HepG2 (cell line): ENCODE measurements at regions not wholly inside any gene's neighbourhood (a gene's known extent, or its start where the extent isn't known, plus 50 kb on each side); places are given as distances from the start of the nearest gene placed in this dataset.

Source experiments
- ATAC-seq: fragments of 200-7000 bp; cut with Tn5 transposase; 3 replicates; pipeline ENCODE4 v1.9.1; 2020; ENCODE audit warnings: mild to moderate bottlenecking, moderate library complexity
- BruUV-seq: library from RNA; stranded (reverse); fragments of 400-500 nt; replicated peaks from 2 replicates; lab custom pipeline; 2021; lab: Mats Ljungman, UMichigan
- CTCF ChIA-PET: fragments of 300-600 bp; formaldehyde crosslinking; extraction: SDS; loops from one replicate; lab custom pipeline; 2021; ENCODE audit warnings: low total read pairs, inconsistent platforms, low intra/inter-chr PET ratio; lab: Yijun Ruan, JAX
- POLR2A ChIA-PET: fragments of 350-600 bp; sonication (Branson Sonifier 250); formaldehyde crosslinking; loops from one replicate; lab custom pipeline; 2020; ENCODE audit warnings: antibody characterized with exemption, inconsistent platforms; lab: Yijun Ruan, JAX
- DNase-seq: peaks from one replicate; pipeline ENCODE4 v3.0.0-alpha.2; 2015; ENCODE audit warnings: low spot score
- FAIRE-seq: peaks from 3 replicates; lab custom pipeline; 2011; peaks lifted over from hg19 to GRCh38; lab: Jason Lieb, UNC
- H2AFZ ChIP-seq: one replicate; pipeline ENCODE4 v1.6.1; 2011; ENCODE audit warnings: low read length, inconsistent platforms
- H3K27ac ChIP-seq: fragments of 300-600 bp; 3 replicates; pipeline ENCODE4 v1.8.0; 2011; ENCODE audit warnings: mixed run types, mild to moderate bottlenecking, mixed read lengths, low read length, inconsistent platforms; ENCODE audit not compliant: insufficient read depth; ENCODE audit errors: extremely low read length
- H3K27me3 ChIP-seq, 2 experiments: fragments of 200-600 bp in 1 of 2; 2 replicates in 1 of 2; 3 replicates in 1 of 2; pipeline versions ENCODE4 v1.6.0 to v1.8.0; 2011; ENCODE audit warnings: low read length in 2 of 2, mild to moderate bottlenecking in 2 of 2, moderate library complexity in 2 of 2, inconsistent platforms in 1 of 2; ENCODE audit not compliant: insufficient read depth in 2 of 2, control insufficient read depth in 1 of 2
- H3K36me3 ChIP-seq, 2 experiments: fragments of 200-600 bp in 1 of 2; replicated peaks in 1 of 2; 2 replicates in 1 of 2; 3 replicates in 1 of 2; pipeline versions ENCODE4 v1.5.1 to v1.8.0; 2011; ENCODE audit warnings: low read length in 2 of 2, inconsistent platforms in 1 of 2; ENCODE audit not compliant: insufficient read depth in 2 of 2, control insufficient read depth in 1 of 2
- H3K4me1 ChIP-seq: 2 replicates; pipeline ENCODE4 v1.5.1; 2012; ENCODE audit warnings: low read length, inconsistent platforms; ENCODE audit not compliant: insufficient read depth
- H3K4me2 ChIP-seq: 2 replicates; pipeline ENCODE4 v1.6.0; 2011; ENCODE audit warnings: low read depth, low read length, inconsistent platforms
- H3K4me3 ChIP-seq, 3 experiments: fragments of 200-600 bp in 1 of 3; sonication (generic), shearing (Covaris generic) in 1 of 3; replicated peaks in 1 of 3; 2 replicates each; pipeline ENCODE4 v1.5.1; 2011 to 2016; ENCODE audit warnings: low read length in 3 of 3, inconsistent platforms in 2 of 3, low read depth in 2 of 3, mild to moderate bottlenecking in 2 of 3, control low read depth in 1 of 3, mixed read lengths in 1 of 3; ENCODE audit not compliant: insufficient read depth in 1 of 3
- H3K79me2 ChIP-seq: one replicate; pipeline ENCODE4 v1.6.1; 2011; ENCODE audit warnings: low read length, inconsistent platforms; ENCODE audit not compliant: insufficient read depth
- H3K9ac ChIP-seq: 2 replicates; pipeline ENCODE4 v1.6.0; 2011; ENCODE audit warnings: mild to moderate bottlenecking, low read depth, low read length, inconsistent platforms; ENCODE audit not compliant: insufficient read depth
- H3K9me3 ChIP-seq: 2 replicates; pipeline ENCODE4 v1.5.1; 2012; ENCODE audit warnings: mild to moderate bottlenecking, low read length
- H4K20me1 ChIP-seq: 2 replicates; pipeline ENCODE4 v1.6.0; 2011; ENCODE audit warnings: inconsistent platforms, mild to moderate bottlenecking, low read length, moderate library complexity; ENCODE audit not compliant: insufficient read depth
- ELF3 ChIP-seq: IDR thresholded peaks from 2 replicates; pipeline ENCODE4 v1.6.1; 2016; ENCODE audit warnings: missing genetic modification reagents, missing compliant biosample characterization
- MAFF ChIP-seq: IDR thresholded peaks from 2 replicates; pipeline ENCODE4 v1.6.1; 2011; ENCODE audit warnings: low read depth, low read length, improper control_type of control experiment
- MAFG ChIP-seq: sonication (generic); formaldehyde crosslinking; IDR thresholded peaks from 2 replicates; pipeline ENCODE4 v1.5.1; 2020; ENCODE audit warnings: mild to moderate bottlenecking, missing genetic modification reagents
- MAFK ChIP-seq, 2 experiments: IDR thresholded peaks in 1 of 2; conservative IDR thresholded peaks in 1 of 2; 2 replicates each; pipeline ENCODE4 v1.6.1; 2011; ENCODE audit warnings: improper control_type of control experiment in 2 of 2, low read length in 2 of 2
- MIER3 ChIP-seq: IDR thresholded peaks from 2 replicates; pipeline ENCODE4 v1.6.1; 2016; ENCODE audit warnings: missing compliant biosample characterization, borderline replicate concordance
- NFE2L2 ChIP-seq: fragments of 150-350 bp; IDR thresholded peaks from 2 replicates; pipeline ENCODE4 v1.6.1; 2014; ENCODE audit warnings: low read length
- REL ChIP-seq: sonication (generic); formaldehyde crosslinking; conservative IDR thresholded peaks from 2 replicates; pipeline ENCODE4 v1.8.0; 2022; ENCODE audit warnings: mild to moderate bottlenecking, missing genetic modification reagents, moderate library complexity
- ZBTB1 ChIP-seq: sonication (generic); formaldehyde crosslinking; IDR thresholded peaks from 2 replicates; pipeline ENCODE4 v1.4.0; 2020; ENCODE audit warnings: missing genetic modification reagents, borderline replicate concordance
- ZNF337 ChIP-seq: sonication (generic); formaldehyde crosslinking; IDR thresholded peaks from 2 replicates; pipeline ENCODE4 v1.5.1; 2020; ENCODE audit warnings: missing genetic modification reagents, low read depth, mild to moderate bottlenecking, borderline replicate concordance
- ZNF629 ChIP-seq: sonication (generic); formaldehyde crosslinking; conservative IDR thresholded peaks from 2 replicates; pipeline ENCODE4 v1.5.0; 2020; ENCODE audit warnings: missing genetic modification reagents
- WGBS: methylation state at CpG from one replicate; pipeline ENCODE4 v1.1.6; 2017; ENCODE audit warnings: low lambda C conversion rate; 5-methylcytosine and 5-hydroxymethylcytosine counted together
- in situ Hi-C: cut with HindIII; loops from 2 replicates; pipeline ENCODE4 v1.10.0; 2017; ENCODE audit warnings: low pct_unique_long_range_greater_than_20kb; ENCODE audit not compliant: extremely low pct_ligation_motif_present
- intact Hi-C: fragments of 100-400 bp; cut with micrococcal nuclease; formaldehyde crosslinking; loops from one replicate; pipeline ENCODE4 v1.10.0; 2022; ENCODE audit not compliant: unreplicated experiment
- TF ChIP-seq, protein P1 (sequence below): sonication (generic); formaldehyde crosslinking; IDR thresholded peaks from 2 replicates; pipeline ENCODE4 v1.4.0; 2020; ENCODE audit warnings: mild to moderate bottlenecking, missing genetic modification reagents
- TF ChIP-seq, protein P2 (sequence below): sonication (generic); formaldehyde crosslinking; IDR thresholded peaks from 2 replicates; pipeline ENCODE4 v1.4.0; 2020; ENCODE audit warnings: missing genetic modification reagents

DNA sequence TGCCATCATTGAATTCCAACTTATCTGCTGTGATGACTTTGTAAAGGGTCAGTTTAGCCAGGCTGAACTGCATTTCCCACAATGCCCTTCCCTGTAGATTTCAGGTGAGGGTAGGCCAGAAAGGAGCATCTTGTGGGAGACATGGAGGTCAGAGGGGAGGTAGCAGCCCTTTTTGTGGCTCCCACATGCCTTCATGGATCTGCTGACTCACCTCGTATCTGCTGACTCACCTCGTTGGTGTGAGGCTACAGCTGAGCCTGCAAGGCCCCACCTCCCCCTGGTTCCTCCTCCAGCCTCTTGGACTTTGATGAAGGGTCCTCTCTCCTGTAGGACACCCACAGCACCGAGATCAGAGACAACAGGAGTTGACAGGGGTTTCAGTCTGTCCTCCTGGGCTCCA, 102.5 kb downstream of the SALL1 start:
- DNase-seq (no peak), FAIRE-seq (no peak), ATAC-seq (no peak)
- Histone ChIP-seq H3K9ac (no peak overlapping the region), H3K27me3 (no peaks in the 10 kb centered on the region), H3K4me3 (no peak overlapping the region), H3K4me1 (peaks cover 51% of the 10 kb centered on the region), H3K27ac (no peak overlapping the region), H3K79me2 (no peaks in the 10 kb centered on the region), H3K36me3 (no peaks in the 10 kb centered on the region), H2AFZ (no peak overlapping the region), H4K20me1 (no peaks in the 10 kb centered on the region), H3K4me2 (no peak overlapping the region), H3K9me3 (no peaks in the 10 kb centered on the region)
- no TSS peak for BruUV-seq
- intact Hi-C loops = no loop called here
- POLR2A ChIA-PET = interaction anchor here (2.9 kb wide), 1 partner anchor 9 kb away, joined by 9 read pairs; no protein-coding TSS in a partner anchor
- in situ Hi-C loops = no loop called here
- peak; percentile 61; the same call in 1 of the 2 replicates for TF ChIP-seq MAFG (CRISPR knock-in tag)
- peak; percentile 81 to 83 for TF ChIP-seq MAFK (conservative IDR thresholded peaks at IDR 0.05 in 1 of 2, IDR thresholded peaks at IDR 0.05 in 1 of 2; ENCODE audit: low read length in 2 of 2)
- no peak for TF ChIP-seq REL
- TF ChIP-seq, protein P1, sequence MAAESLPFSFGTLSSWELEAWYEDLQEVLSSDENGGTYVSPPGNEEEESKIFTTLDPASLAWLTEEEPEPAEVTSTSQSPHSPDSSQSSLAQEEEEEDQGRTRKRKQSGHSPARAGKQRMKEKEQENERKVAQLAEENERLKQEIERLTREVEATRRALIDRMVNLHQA = no peak
- TF ChIP-seq MAFF = peak; percentile 84
- peak; percentile 42; the same call in 1 of the 2 replicates for TF ChIP-seq NFE2L2
- CTCF ChIA-PET = no interaction called here
- WGBS = 77% methylated on average over 3 of the region's 3 CpGs

DNA sequence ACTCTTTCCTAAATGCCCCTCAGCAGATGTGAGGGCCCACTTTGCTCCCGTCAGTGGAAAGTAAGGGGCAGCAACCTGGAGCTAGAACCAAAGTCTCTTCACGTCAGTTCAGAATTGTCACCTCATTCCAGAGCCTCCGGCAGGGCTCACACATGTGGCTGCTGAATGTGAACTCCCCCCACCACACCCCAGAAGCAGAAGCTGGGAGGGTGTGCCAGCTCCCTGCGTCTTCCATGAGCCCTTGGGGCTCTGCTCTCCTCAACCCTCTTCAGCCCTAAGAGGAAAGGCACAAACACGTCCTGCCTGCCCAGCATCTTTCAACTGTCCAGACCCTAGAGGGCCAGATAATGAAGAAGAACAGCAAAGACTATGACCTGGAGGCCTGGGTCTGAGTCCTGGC, 105.3 kb downstream of the SALL1 start:
- no peak overlapping the region for H3K4me3 ChIP-seq
- H3K36me3 ChIP-seq = no peaks in the 10 kb centered on the region
- no peaks in the 10 kb centered on the region for H3K27me3 ChIP-seq
- no peak for FAIRE-seq
- DNase-seq = no peak
- no peaks in the 10 kb centered on the region for H3K9me3 ChIP-seq
- H3K4me2 ChIP-seq = no peak overlapping the region
- no peak overlapping the region for H2AFZ ChIP-seq
- H3K4me1 ChIP-seq = peaks cover 23% of the 10 kb centered on the region
- ATAC-seq = no peak
- intact Hi-C loops (no loop called here), in situ Hi-C loops (no loop called here)
- ChIA-PET POLR2A (interaction anchor here (1.4 kb wide), 1 partner anchor 10 kb away, joined by 3 read pairs; no protein-coding TSS in a partner anchor), CTCF (no interaction called here)
- H4K20me1 ChIP-seq = no peaks in the 10 kb centered on the region
- TF ChIP-seq ZNF629 (CRISPR knock-in tag) (no peak), ZNF337 (CRISPR knock-in tag) (no peak), MIER3 (CRISPR knock-in tag) (no peak), ZBTB1 (CRISPR knock-in tag) (no peak), ELF3 (no peak)
- TF ChIP-seq, protein P2, sequence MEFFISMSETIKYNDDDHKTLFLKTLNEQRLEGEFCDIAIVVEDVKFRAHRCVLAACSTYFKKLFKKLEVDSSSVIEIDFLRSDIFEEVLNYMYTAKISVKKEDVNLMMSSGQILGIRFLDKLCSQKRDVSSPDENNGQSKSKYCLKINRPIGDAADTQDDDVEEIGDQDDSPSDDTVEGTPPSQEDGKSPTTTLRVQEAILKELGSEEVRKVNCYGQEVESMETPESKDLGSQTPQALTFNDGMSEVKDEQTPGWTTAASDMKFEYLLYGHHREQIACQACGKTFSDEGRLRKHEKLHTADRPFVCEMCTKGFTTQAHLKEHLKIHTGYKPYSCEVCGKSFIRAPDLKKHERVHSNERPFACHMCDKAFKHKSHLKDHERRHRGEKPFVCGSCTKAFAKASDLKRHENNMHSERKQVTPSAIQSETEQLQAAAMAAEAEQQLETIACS (CRISPR knock-in tag) = no peak
- no peak overlapping the region for H3K9ac ChIP-seq
- WGBS = 90% methylated on average over 5 of the region's 5 CpGs
- BruUV-seq = no TSS peak
- H3K27ac ChIP-seq = no peak overlapping the region
- no peaks in the 10 kb centered on the region for H3K79me2 ChIP-seq
